MM.1S (cell line): ENCODE measurements at regions not wholly inside any gene's neighbourhood (a gene's known extent, or its start where the extent isn't known, plus 50 kb on each side); places are given as distances from the start of the nearest gene placed in this dataset.

Source experiments
- DNase-seq: peaks from one replicate; pipeline ENCODE4 v3.0.0-alpha.2; 2015
- H2AFZ ChIP-seq: fragments of 300-600 bp; sonication (generic); 2 replicates; pipeline ENCODE4 v1.6.0; 2016; ENCODE audit warnings: antibody characterized with exemption, low read length
- H3F3A ChIP-seq: fragments of 300-600 bp; sonication (generic); 2 replicates; pipeline ENCODE4 v1.6.1; 2016; ENCODE audit warnings: mild to moderate bottlenecking, antibody characterized with exemption, low read length, moderate library complexity, mixed read lengths; ENCODE audit not compliant: insufficient read depth
- H3K27ac ChIP-seq: fragments of 300-600 bp; sonication (generic); 2 replicates; pipeline ENCODE4 v1.5.1; 2016; ENCODE audit warnings: mild to moderate bottlenecking, low read length
- H3K27me3 ChIP-seq: fragments of 300-600 bp; sonication (generic); replicated peaks from 2 replicates; pipeline ENCODE4 v1.6.0; 2016; ENCODE audit warnings: low read length; ENCODE audit not compliant: insufficient read depth
- H3K36me3 ChIP-seq: fragments of 300-600 bp; sonication (generic); replicated peaks from 2 replicates; pipeline ENCODE4 v1.6.1; 2016; ENCODE audit warnings: mild to moderate bottlenecking, low read length, mixed read lengths; ENCODE audit not compliant: insufficient read depth
- H3K4me1 ChIP-seq: fragments of 300-600 bp; sonication (generic); 2 replicates; pipeline ENCODE4 v1.6.1; 2016; ENCODE audit warnings: low read length, mixed read lengths
- H3K4me2 ChIP-seq: fragments of 300-600 bp; sonication (generic); 2 replicates; pipeline ENCODE4 v1.6.0; 2016; ENCODE audit warnings: low read depth, low read length
- H3K4me3 ChIP-seq: fragments of 300-600 bp; sonication (generic); 2 replicates; pipeline ENCODE4 v1.5.1; 2016; ENCODE audit warnings: low read length, mixed read lengths
- H3K79me2 ChIP-seq: fragments of 300-600 bp; sonication (generic); 2 replicates; pipeline ENCODE4 v1.6.1; 2016; ENCODE audit warnings: mixed run types, low read length, mixed read lengths
- H3K9ac ChIP-seq: fragments of 300-600 bp; sonication (generic); 2 replicates; pipeline ENCODE4 v1.6.1; 2016; ENCODE audit warnings: low read length, mixed read lengths
- H3K9me2 ChIP-seq: fragments of 300-600 bp; sonication (generic); replicated peaks from 2 replicates; pipeline ENCODE4 v1.6.1; 2016; ENCODE audit warnings: mild to moderate bottlenecking, low read length, mixed read lengths; ENCODE audit not compliant: insufficient read depth
- H3K9me3 ChIP-seq: fragments of 300-600 bp; sonication (generic); replicated peaks from 2 replicates; pipeline ENCODE4 v1.6.1; 2016; ENCODE audit warnings: mild to moderate bottlenecking, low read length, mixed read lengths; ENCODE audit not compliant: insufficient read depth
- H4K20me1 ChIP-seq: fragments of 300-600 bp; sonication (generic); 2 replicates; pipeline ENCODE4 v1.6.1; 2016; ENCODE audit warnings: mild to moderate bottlenecking, low read length, moderate library complexity, mixed read lengths; ENCODE audit not compliant: insufficient read depth
- CTCF ChIP-seq: fragments of 300-600 bp; sonication (generic); IDR thresholded peaks from 2 replicates; pipeline ENCODE4 v1.5.1; 2016; ENCODE audit warnings: antibody characterized with exemption, low read length, mixed read lengths
- EZH2 ChIP-seq: fragments of 300-600 bp; sonication (generic); optimal IDR thresholded peaks from 2 replicates; pipeline ENCODE3; 2017; ENCODE audit warnings: low read depth, mild to moderate bottlenecking, antibody characterized with exemption, low read length, mixed read lengths
- EZH2phosphoT487 ChIP-seq: fragments of 300-600 bp; sonication (generic); IDR thresholded peaks from 2 replicates; pipeline ENCODE4 v1.6.1; 2018; ENCODE audit warnings: antibody characterized with exemption, low read length

- no peak overlapping the region for H2AFZ ChIP-seq
- no peak overlapping the region for H3K4me3 ChIP-seq
- H3K36me3 ChIP-seq: no peaks in the 10 kb centered on the region
- H4K20me1 ChIP-seq: no peaks in the 10 kb centered on the region
- H3K4me1 ChIP-seq: no peaks in the 10 kb centered on the region
- no peaks in the 10 kb centered on the region for H3F3A ChIP-seq
- TF ChIP-seq EZH2 (no peak), CTCF (no peak), EZH2phosphoT487 (no peak)
- no peak overlapping the region for H3K4me2 ChIP-seq
- DNase-seq: no peak
- H3K27me3 ChIP-seq: no peaks in the 10 kb centered on the region
- H3K9me3 ChIP-seq: no peaks in the 10 kb centered on the region
- no peaks in the 10 kb centered on the region for H3K9me2 ChIP-seq
- no peaks in the 10 kb centered on the region for H3K79me2 ChIP-seq
- no peak overlapping the region for H3K27ac ChIP-seq
- H3K9ac ChIP-seq: no peak overlapping the region
Observed at GRCh38 chr7:94303695-94304094, 91.0 kb upstream of the COL1A2 start.

GRCh38 chr7:94304878-94305277, 89.8 kb upstream of the COL1A2 start:
- Histone ChIP-seq H3K9me3 (no peaks in the 10 kb centered on the region), H3K4me2 (no peak overlapping the region), H3K27ac (no peak overlapping the region), H2AFZ (no peak overlapping the region), H3K4me3 (no peak overlapping the region), H3K79me2 (no peaks in the 10 kb centered on the region), H3K9ac (no peak overlapping the region), H3F3A (no peaks in the 10 kb centered on the region), H3K4me1 (no peaks in the 10 kb centered on the region), H3K27me3 (no peaks in the 10 kb centered on the region), H3K36me3 (no peaks in the 10 kb centered on the region), H3K9me2 (no peaks in the 10 kb centered on the region), H4K20me1 (no peaks in the 10 kb centered on the region)
- TF ChIP-seq EZH2: no peak
- no peak for TF ChIP-seq CTCF
- TF ChIP-seq EZH2phosphoT487: no peak
- no peak for DNase-seq

- no peak overlapping the region for H3K4me2 ChIP-seq
- TF ChIP-seq EZH2: no peak
- no peaks in the 10 kb centered on the region for H3K79me2 ChIP-seq
- DNase-seq: no peak
- H3K9me3 ChIP-seq: no peaks in the 10 kb centered on the region
- no peak overlapping the region for H3K4me3 ChIP-seq
- no peaks in the 10 kb centered on the region for H4K20me1 ChIP-seq
- H3K9ac ChIP-seq: no peak overlapping the region
- H3K36me3 ChIP-seq: no peaks in the 10 kb centered on the region
- no peak overlapping the region for H2AFZ ChIP-seq
- H3K27me3 ChIP-seq: no peaks in the 10 kb centered on the region
- no peak overlapping the region for H3K27ac ChIP-seq
- no peaks in the 10 kb centered on the region for H3F3A ChIP-seq
- H3K9me2 ChIP-seq: no peaks in the 10 kb centered on the region
- no peaks in the 10 kb centered on the region for H3K4me1 ChIP-seq
Observed at GRCh38 chr7:94305836-94306235, 88.9 kb upstream of the COL1A2 start.

GRCh38 chr7:94307399-94308048, 87.2 kb upstream of the COL1A2 start:
- no peak for DNase-seq
- H3F3A ChIP-seq: no peaks in the 10 kb centered on the region

More at GRCh38 chr7:94307399-94308048, 87.2 kb upstream of the COL1A2 start:
- no peak overlapping the region for H3K9ac ChIP-seq
- no peaks in the 10 kb centered on the region for H3K36me3 ChIP-seq
- H4K20me1 ChIP-seq: no peaks in the 10 kb centered on the region
- H3K27ac ChIP-seq: no peak overlapping the region
- H3K9me3 ChIP-seq: no peaks in the 10 kb centered on the region
- H3K79me2 ChIP-seq: no peaks in the 10 kb centered on the region
- no peaks in the 10 kb centered on the region for H3K4me1 ChIP-seq
- H3K9me2 ChIP-seq: no peaks in the 10 kb centered on the region
- no peak overlapping the region for H2AFZ ChIP-seq
- H3K4me3 ChIP-seq: no peak overlapping the region
- no peaks in the 10 kb centered on the region for H3K27me3 ChIP-seq
- TF ChIP-seq CTCF (no peak), EZH2phosphoT487 (no peak), EZH2 (no peak)
- no peak overlapping the region for H3K4me2 ChIP-seq
